ENCODE measurements at regions not wholly inside any gene's neighbourhood (a gene's known extent, or its start where the extent isn't known, plus 50 kb on each side); places are given as distances from the start of the nearest gene placed in this dataset.
"Not testable (repeated sequence)": the region's sequence is repeated elsewhere in the genome, so short reads cannot be mapped to it uniquely, and the experiment has no call there.

DNA sequence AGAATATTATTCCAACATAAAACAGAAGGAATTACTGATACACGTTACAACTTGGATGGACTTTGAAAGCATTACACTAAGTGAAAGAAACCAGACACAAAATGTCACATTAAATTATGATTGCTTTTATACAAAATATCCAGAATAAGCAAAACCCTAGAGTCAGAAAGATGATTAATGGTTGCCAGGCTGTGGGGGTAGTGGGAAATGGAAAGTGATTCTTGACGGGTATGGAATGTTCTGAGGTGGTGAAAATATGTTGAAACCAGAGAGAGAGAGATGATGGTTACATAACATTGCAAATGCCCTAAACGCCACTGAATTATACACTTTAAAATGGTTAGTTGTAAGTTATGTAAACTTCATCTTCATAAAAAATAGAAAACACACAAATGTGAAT, 1057.2 kb upstream of the TMEFF2 start:
- no peaks in the 10 kb centered on the region for H3K36me3 ChIP-seq (replicated peaks; ENCODE audit: control insufficient read depth, insufficient read depth, low read length)
- DNase-seq, result no peak
- H3K27me3 ChIP-seq (ENCODE audit: control insufficient read depth, insufficient read depth, low read length), result no peaks in the 10 kb centered on the region
- no peak overlapping the region for H3K4me3 ChIP-seq (ENCODE audit: insufficient read depth, low read depth, low read length)

DNA sequence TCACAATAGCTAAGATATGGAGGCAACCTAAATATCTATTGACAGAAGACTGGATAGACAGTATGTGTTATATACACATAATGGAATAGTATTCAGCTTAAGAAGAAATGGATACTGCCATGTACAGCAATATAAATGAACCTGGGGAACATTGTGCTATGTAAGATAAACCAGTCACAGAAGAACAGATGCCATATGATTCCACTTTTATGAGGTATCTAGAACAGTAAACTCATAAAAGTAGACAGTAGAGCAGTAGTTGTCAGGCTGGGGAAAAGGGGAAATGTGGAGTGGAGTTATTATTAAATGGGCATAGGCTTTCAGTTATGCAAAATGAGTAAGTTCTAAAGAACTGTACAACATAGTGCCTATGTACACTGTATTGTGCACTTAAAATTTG, 1055.7 kb upstream of the TMEFF2 start:
- no peaks in the 10 kb centered on the region for H3K27me3 ChIP-seq (ENCODE audit: control insufficient read depth, insufficient read depth, low read length)
- H3K4me3 ChIP-seq (ENCODE audit: insufficient read depth, low read depth, low read length), result no peak overlapping the region
- H3K36me3 ChIP-seq (replicated peaks; ENCODE audit: control insufficient read depth, insufficient read depth, low read length), result no peaks in the 10 kb centered on the region
- no peak for DNase-seq

- peak; percentile 2 for DNase-seq
- Histone ChIP-seq H3K27me3 (ENCODE audit: control insufficient read depth, insufficient read depth, low read length) (no peaks in the 10 kb centered on the region), H3K36me3 (replicated peaks; ENCODE audit: control insufficient read depth, insufficient read depth, low read length) (no peaks in the 10 kb centered on the region)
These were observed 1046.0 kb upstream of the TMEFF2 start for GRCh38 chr2:193240752-193241151.

DNA sequence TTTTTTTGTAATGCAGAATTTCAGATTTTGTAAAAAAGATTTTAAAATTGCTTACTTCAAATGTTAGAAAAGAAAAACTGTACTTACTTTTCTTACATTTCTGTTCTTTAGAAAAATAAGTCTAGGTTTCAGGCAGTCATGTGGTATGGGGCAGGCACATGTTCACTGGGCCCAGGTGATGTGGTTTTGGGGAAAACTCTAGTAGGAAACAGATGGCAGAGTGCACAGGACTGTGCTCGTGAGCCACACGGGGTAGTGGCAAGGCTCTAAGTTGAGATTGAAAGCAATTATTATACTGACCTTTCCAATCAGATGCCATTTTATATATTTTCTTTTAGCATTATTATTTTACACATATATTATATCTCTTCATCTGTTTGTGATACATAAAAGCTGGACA, 1036.9 kb upstream of the TMEFF2 start:
- Histone ChIP-seq H3K27me3 (ENCODE audit: control insufficient read depth, insufficient read depth, low read length) (no peaks in the 10 kb centered on the region), H3K36me3 (replicated peaks; ENCODE audit: control insufficient read depth, insufficient read depth, low read length) (no peaks in the 10 kb centered on the region), H3K4me3 (ENCODE audit: insufficient read depth, low read depth, low read length) (no peak overlapping the region)
- no peak for DNase-seq

More at GRCh38 chr2:193240752-193241151, 1046.0 kb upstream of the TMEFF2 start:
- H3K4me3 ChIP-seq (ENCODE audit: insufficient read depth, low read depth, low read length), result no peak overlapping the region

DNA sequence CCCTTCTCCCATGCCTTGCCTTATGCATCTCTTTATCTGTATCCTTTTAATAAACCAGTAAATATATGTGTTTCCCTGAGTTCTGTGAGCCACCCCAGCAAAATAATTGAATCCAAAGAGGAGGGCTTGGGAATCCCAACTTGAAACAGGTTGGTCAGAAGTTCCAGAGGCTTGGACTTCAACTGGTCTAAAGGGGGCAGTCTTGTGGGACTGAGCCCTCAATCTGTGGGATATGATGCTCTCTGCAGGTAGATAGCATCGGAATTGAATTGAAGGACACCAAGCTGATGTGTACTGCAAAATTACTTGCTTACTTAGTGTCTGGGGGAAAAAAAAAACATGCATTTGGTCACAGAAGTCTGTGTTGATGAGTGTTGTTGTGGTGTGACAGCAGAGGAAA, 1033.5 kb upstream of the TMEFF2 start:
- Histone ChIP-seq H3K27me3 (ENCODE audit: control insufficient read depth, insufficient read depth, low read length) (no peaks in the 10 kb centered on the region), H3K4me3 (ENCODE audit: insufficient read depth, low read depth, low read length) (no peak overlapping the region), H3K36me3 (replicated peaks; ENCODE audit: control insufficient read depth, insufficient read depth, low read length) (no peaks in the 10 kb centered on the region)
- no peak for DNase-seq

GRCh38 chr2:193222454-193222853, 1027.7 kb upstream of the TMEFF2 start:
- no peaks in the 10 kb centered on the region for H3K36me3 ChIP-seq (replicated peaks; ENCODE audit: control insufficient read depth, insufficient read depth, low read length)
- no peak overlapping the region for H3K4me3 ChIP-seq (ENCODE audit: insufficient read depth, low read depth, low read length)
- no peaks in the 10 kb centered on the region for H3K27me3 ChIP-seq (ENCODE audit: control insufficient read depth, insufficient read depth, low read length)
- DNase-seq, result no peak

- no peaks in the 10 kb centered on the region for H3K27me3 ChIP-seq (ENCODE audit: control insufficient read depth, insufficient read depth, low read length)
- no peak for DNase-seq
- no peak overlapping the region for H3K4me3 ChIP-seq (ENCODE audit: insufficient read depth, low read depth, low read length)
- no peaks in the 10 kb centered on the region for H3K36me3 ChIP-seq (replicated peaks; ENCODE audit: control insufficient read depth, insufficient read depth, low read length)
These were observed 1024.7 kb upstream of the TMEFF2 start for GRCh38 chr2:193219413-193219812.

DNA sequence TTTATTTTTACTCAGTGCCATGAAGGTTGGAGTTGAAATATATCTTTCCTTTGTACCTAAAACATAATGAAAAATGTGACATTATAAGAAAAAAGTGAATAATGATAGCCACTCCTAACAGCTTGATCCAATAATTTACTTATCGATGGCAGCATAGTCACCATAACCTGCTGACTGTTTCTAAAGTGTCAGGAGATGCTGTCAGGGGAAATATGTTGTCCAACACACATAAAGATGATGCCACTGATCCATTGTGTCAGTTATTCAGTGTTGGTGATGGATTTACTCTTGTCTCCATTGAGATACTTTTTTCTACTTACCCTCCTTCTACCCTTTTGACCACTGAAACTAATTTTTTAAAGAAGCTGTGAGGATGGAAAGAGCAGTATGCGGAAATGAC, 1006.9 kb upstream of the TMEFF2 start:
- Histone ChIP-seq H3K36me3 (replicated peaks; ENCODE audit: control insufficient read depth, insufficient read depth, low read length) (no peaks in the 10 kb centered on the region), H3K4me3 (ENCODE audit: insufficient read depth, low read depth, low read length) (no peak overlapping the region), H3K27me3 (ENCODE audit: control insufficient read depth, insufficient read depth, low read length) (no peaks in the 10 kb centered on the region)
- DNase-seq, result no peak

- Histone ChIP-seq H3K4me3 (ENCODE audit: insufficient read depth, low read depth, low read length) (no peak overlapping the region), H3K27me3 (ENCODE audit: control insufficient read depth, insufficient read depth, low read length) (no peaks in the 10 kb centered on the region), H3K36me3 (replicated peaks; ENCODE audit: control insufficient read depth, insufficient read depth, low read length) (no peaks in the 10 kb centered on the region)
- no peak for DNase-seq
These were observed 1004.6 kb upstream of the TMEFF2 start for GRCh38 chr2:193199322-193199721.

GRCh38 chr2:193187816-193188215, 993.1 kb upstream of the TMEFF2 start:
- H3K36me3 ChIP-seq (replicated peaks; ENCODE audit: control insufficient read depth, insufficient read depth, low read length), result no peaks in the 10 kb centered on the region
- H3K27me3 ChIP-seq (ENCODE audit: control insufficient read depth, insufficient read depth, low read length), result no peaks in the 10 kb centered on the region
- no peak overlapping the region for H3K4me3 ChIP-seq (ENCODE audit: insufficient read depth, low read depth, low read length)
- no peak for DNase-seq

- not testable (repeated sequence) for H3K27me3 ChIP-seq (ENCODE audit: control insufficient read depth, insufficient read depth, low read length); DNase-seq; H3K36me3 ChIP-seq (replicated peaks; ENCODE audit: control insufficient read depth, insufficient read depth, low read length)
- H3K4me3 ChIP-seq (ENCODE audit: insufficient read depth, low read depth, low read length), result peak overlapping the region; percentile 22
These were observed 976.2 kb upstream of the TMEFF2 start for GRCh38 chr2:193170981-193171380.

- Histone ChIP-seq H3K36me3 (replicated peaks; ENCODE audit: control insufficient read depth, insufficient read depth, low read length) (no peaks in the 10 kb centered on the region), H3K27me3 (ENCODE audit: control insufficient read depth, insufficient read depth, low read length) (no peaks in the 10 kb centered on the region), H3K4me3 (ENCODE audit: insufficient read depth, low read depth, low read length) (no peak overlapping the region)
- DNase-seq, result no peak
These were observed 961.7 kb upstream of the TMEFF2 start for GRCh38 chr2:193156480-193156879.

- H3K27me3 ChIP-seq (ENCODE audit: control insufficient read depth, insufficient read depth, low read length), result no peaks in the 10 kb centered on the region
- H3K36me3 ChIP-seq (replicated peaks; ENCODE audit: control insufficient read depth, insufficient read depth, low read length), result no peaks in the 10 kb centered on the region
- H3K4me3 ChIP-seq (ENCODE audit: insufficient read depth, low read depth, low read length), result no peak overlapping the region
- DNase-seq, result no peak
These were observed 959.3 kb upstream of the TMEFF2 start for GRCh38 chr2:193154076-193154475.

DNA sequence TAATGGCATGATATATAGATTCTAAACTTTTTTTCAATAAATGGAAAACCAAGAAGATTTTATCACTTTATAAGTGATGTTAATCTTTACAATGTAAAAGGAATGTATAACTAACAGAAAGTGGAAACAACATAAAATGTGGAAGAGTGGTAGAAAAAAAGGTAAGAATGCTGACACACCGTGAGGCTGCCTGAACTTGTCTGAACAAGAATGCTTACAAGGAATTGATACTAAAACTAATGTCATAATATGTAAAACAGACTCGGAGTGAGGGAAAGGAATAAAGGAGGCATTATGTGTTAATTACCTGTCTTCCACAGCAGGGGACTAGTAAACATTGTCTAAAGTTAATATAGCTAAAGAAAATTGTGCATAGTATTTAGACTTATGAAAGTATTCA, 958.8 kb upstream of the TMEFF2 start:
- Histone ChIP-seq H3K36me3 (replicated peaks; ENCODE audit: control insufficient read depth, insufficient read depth, low read length) (no peaks in the 10 kb centered on the region), H3K27me3 (ENCODE audit: control insufficient read depth, insufficient read depth, low read length) (no peaks in the 10 kb centered on the region), H3K4me3 (ENCODE audit: insufficient read depth, low read depth, low read length) (no peak overlapping the region)
- no peak for DNase-seq

GRCh38 chr2:193142467-193142866, 947.7 kb upstream of the TMEFF2 start:
- not testable (repeated sequence) for DNase-seq; H3K27me3 ChIP-seq (ENCODE audit: control insufficient read depth, insufficient read depth, low read length); H3K36me3 ChIP-seq (replicated peaks; ENCODE audit: control insufficient read depth, insufficient read depth, low read length); H3K4me3 ChIP-seq (ENCODE audit: insufficient read depth, low read depth, low read length)

DNA sequence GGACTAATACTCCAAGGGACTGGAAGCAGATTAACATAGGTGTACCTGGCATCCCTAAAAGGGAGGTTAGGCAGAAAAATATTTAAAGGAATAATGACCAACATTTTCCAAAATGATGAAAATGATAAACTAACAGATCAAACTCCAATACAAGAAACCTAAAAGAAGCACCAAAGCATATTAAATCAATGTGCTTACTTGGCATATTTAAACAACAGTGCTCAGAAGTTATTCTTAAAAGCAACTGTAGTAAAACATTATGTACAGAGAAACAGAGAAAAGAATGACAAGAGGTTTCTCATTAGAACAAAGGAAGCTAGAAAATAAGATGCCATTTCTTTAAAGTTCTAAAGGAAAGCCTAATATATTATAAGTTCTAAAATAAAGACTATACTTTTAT, 947.3 kb upstream of the TMEFF2 start:
- Histone ChIP-seq H3K4me3 (ENCODE audit: insufficient read depth, low read depth, low read length) (no peak overlapping the region), H3K27me3 (ENCODE audit: control insufficient read depth, insufficient read depth, low read length) (no peaks in the 10 kb centered on the region), H3K36me3 (replicated peaks; ENCODE audit: control insufficient read depth, insufficient read depth, low read length) (no peaks in the 10 kb centered on the region)
- DNase-seq, result no peak
